VCaP (cell line): ENCODE measurements at regions not wholly inside any gene's neighbourhood (a gene's known extent, or its start where the extent isn't known, plus 50 kb on each side); places are given as distances from the start of the nearest gene placed in this dataset.

Experiments
- H3K27ac ChIP-seq: fragments of 450-650 bp; 2 replicates; pipeline ENCODE4 v1.5.1; 2017
- TF ChIP-seq, protein P1 (sequence below): fragments of 450-650 bp; conservative IDR thresholded peaks from 2 replicates; pipeline ENCODE4 v1.5.1; 2017; ENCODE audit warnings: mild to moderate bottlenecking, moderate library complexity

DNA sequence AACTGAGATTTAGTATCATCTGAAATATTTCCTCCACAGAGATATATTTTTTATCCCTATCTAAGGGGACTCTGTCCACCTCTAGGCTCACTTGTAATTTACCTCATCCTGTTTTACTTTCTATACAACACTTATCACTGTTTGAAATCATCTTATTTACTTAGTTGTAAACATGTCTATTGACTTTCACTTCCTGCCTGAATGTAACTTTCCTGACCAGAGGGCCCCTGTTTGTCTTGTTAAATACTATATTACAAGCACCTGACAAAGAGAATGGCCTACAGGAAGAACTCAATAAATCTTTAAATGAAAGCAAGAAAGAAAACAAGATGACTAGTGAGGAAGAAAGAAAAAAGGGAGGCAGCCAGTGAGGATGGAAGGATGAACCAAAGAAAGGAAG, 1727.5 kb downstream of the LRRC4C start:
- TF ChIP-seq, protein P1, sequence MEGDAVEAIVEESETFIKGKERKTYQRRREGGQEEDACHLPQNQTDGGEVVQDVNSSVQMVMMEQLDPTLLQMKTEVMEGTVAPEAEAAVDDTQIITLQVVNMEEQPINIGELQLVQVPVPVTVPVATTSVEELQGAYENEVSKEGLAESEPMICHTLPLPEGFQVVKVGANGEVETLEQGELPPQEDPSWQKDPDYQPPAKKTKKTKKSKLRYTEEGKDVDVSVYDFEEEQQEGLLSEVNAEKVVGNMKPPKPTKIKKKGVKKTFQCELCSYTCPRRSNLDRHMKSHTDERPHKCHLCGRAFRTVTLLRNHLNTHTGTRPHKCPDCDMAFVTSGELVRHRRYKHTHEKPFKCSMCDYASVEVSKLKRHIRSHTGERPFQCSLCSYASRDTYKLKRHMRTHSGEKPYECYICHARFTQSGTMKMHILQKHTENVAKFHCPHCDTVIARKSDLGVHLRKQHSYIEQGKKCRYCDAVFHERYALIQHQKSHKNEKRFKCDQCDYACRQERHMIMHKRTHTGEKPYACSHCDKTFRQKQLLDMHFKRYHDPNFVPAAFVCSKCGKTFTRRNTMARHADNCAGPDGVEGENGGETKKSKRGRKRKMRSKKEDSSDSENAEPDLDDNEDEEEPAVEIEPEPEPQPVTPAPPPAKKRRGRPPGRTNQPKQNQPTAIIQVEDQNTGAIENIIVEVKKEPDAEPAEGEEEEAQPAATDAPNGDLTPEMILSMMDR = no peak
- peak overlapping the region; percentile 94 for H3K27ac ChIP-seq

- TF ChIP-seq, protein P1 = no peak
- H3K27ac ChIP-seq = no peak overlapping the region
Observed at GRCh38 chr11:39725081-39725480, 1734.4 kb downstream of the LRRC4C start.

- H3K27ac ChIP-seq = no peak overlapping the region
- TF ChIP-seq, protein P1 = peak; percentile 50; the same call in 1 of the 2 replicates
Observed at GRCh38 chr11:39724404-39724803, 1735.0 kb downstream of the LRRC4C start.

DNA sequence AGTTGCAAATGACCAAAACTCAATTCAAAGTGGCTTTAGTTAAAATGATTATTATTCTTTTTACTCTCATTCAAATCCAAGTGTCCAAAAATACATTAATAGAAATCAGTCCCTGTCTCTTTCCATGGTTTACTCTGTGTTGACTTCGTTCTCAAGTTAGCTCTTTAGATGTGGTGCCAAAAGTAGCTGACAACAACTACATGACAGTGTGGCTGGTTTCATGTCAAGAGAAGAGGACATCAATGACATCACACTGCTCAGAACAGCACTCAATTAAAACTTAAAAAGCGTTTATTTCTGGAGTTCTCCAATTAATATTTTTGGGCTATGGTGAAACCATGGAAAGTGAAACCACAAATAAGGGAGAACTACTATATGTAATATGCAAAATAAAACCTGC, 1746.9 kb downstream of the LRRC4C start:
- TF ChIP-seq, protein P1 = no peak

GRCh38 chr11:39690856-39691255, 1768.6 kb downstream of the LRRC4C start:
- TF ChIP-seq, protein P1 = no peak

More for the DNA sequence above, 1746.9 kb downstream of the LRRC4C start:
- H3K27ac ChIP-seq = no peak overlapping the region

GRCh38 chr11:39683951-39684554, 1775.4 kb downstream of the LRRC4C start:
- TF ChIP-seq, protein P1 = no peak
- no peak overlapping the region for H3K27ac ChIP-seq

More at GRCh38 chr11:39690856-39691255, 1768.6 kb downstream of the LRRC4C start:
- no peak overlapping the region for H3K27ac ChIP-seq

DNA sequence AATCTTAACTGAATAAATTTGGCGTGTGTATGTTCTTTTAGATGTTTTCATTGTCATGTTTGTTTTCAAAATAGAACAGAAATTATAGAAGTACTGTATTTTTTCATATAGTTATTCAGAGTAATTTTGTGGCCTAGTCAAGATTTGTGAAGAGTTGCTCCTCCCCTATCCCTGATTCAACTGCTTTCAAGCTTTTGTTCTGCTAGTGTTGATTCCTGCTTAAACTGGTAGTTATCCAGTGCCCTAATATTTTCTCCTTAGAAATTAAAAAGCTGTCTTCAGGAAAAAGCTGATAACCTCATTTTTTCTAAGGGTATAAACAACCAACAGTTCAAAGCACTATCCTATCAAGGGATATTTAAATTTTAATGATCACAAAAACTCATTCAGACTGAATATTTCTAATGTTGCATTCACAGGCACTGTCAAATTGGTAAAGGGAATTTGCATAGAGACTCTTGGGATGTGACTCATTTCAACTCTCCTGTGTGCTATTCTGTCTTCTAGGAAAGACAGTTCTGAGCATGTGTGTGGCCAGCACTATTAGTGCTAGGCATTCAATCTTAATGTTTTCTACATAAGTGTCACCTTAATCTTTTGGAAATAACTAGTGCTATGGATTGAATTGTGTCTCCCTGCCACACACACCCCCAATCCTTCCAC, 1776.0 kb downstream of the LRRC4C start:
- H3K27ac ChIP-seq = no peak overlapping the region
- TF ChIP-seq, protein P1 = no peak
